Natural killer cell treated with Interleukin-12 subunit alpha and Interleukin-12 subunit beta and Interleukin-15 and Interleukin-18, amount 100 ng/mL, for 72 hours (primary cell): ENCODE measurements at regions not wholly inside any gene's neighbourhood (a gene's known extent, or its start where the extent isn't known, plus 50 kb on each side); places are given as distances from the start of the nearest gene placed in this dataset.
"Not testable (repeated sequence)": the region's sequence is repeated elsewhere in the genome, so short reads cannot be mapped to it uniquely, and the experiment has no call there.

Source experiments
- ATAC-seq, 2 donors: fragments of 150-1000 bp; cut with Tn5 transposase in 1 of 2; sonication (Bioruptor Pico), chemical (Tn5 transposase) in 1 of 2; 2 replicates each; pipeline ENCODE4 v1.10.0; 2021
- DNase-seq: peaks from one replicate; pipeline ENCODE4 v3.0.0; 2022; ENCODE audit warnings: low spot score
- H3K27ac Mint-ChIP-seq, 2 donors: 1 replicate in 1 of 2; 2 replicates in 1 of 2; pipeline ENCODE4 v1.8.0; 2022; ENCODE audit warnings: mixed read lengths in 2 of 2, mild to moderate bottlenecking in 1 of 2, moderate library complexity in 1 of 2
- H3K27me3 Mint-ChIP-seq, 2 donors: 1 replicate in 1 of 2; 2 replicates in 1 of 2; pipeline ENCODE4 v1.8.0; 2022; ENCODE audit warnings: mixed read lengths in 2 of 2
- H3K36me3 Mint-ChIP-seq: one replicate; pipeline ENCODE4 v1.8.0; 2022; ENCODE audit warnings: mixed read lengths
- H3K4me1 Mint-ChIP-seq, 2 donors: 1 replicate in 1 of 2; 2 replicates in 1 of 2; pipeline ENCODE4 v1.8.0; 2022; ENCODE audit warnings: low read depth in 2 of 2, mixed read lengths in 2 of 2, mild to moderate bottlenecking in 1 of 2
- H3K4me3 Mint-ChIP-seq: one replicate; pipeline ENCODE4 v1.8.0; 2022; ENCODE audit warnings: mixed read lengths
- H3K9me3 Mint-ChIP-seq: 2 replicates; pipeline ENCODE4 v1.8.0; 2022; ENCODE audit warnings: mixed read lengths

DNA sequence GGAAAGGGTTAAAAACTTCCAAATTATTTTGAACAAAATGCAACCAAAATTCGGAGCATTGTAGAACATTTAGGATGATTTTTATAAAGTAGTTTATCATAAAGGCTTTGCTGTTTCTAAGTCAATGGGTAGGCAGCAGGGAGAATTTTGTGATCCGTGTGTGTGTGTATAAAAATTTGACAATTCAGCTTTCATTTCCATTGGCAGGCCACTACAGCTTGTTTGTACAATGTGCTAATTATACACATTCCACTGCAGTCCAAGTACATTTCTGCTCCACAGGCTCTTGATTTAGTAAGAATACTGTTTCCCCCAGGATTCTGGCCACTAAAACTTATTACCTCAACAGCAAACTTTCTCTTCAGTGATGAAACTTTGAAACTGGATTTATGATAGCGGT is 71.8 kb upstream of the LTBP1 start:
- DNase-seq, result no peak

GRCh38 chr2:32877587-32878510 is 68.9 kb upstream of the LTBP1 start:
- Mint-ChIP-seq H3K27ac (no peak overlapping the region), H3K27me3 (peaks cover 2 to 6% of the 10 kb centered on the region in 2 donors), H3K4me1 (no peaks in the 10 kb centered on the region), H3K36me3 (no peaks in the 10 kb centered on the region), H3K4me3 (no peak overlapping the region), H3K9me3 (no peaks in the 10 kb centered on the region)
- no peak for ATAC-seq
- no peak for DNase-seq

More for the DNA sequence above, 71.8 kb upstream of the LTBP1 start:
- Mint-ChIP-seq H3K4me1 (no peaks in the 10 kb centered on the region), H3K4me3 (no peak overlapping the region), H3K9me3 (no peaks in the 10 kb centered on the region), H3K36me3 (no peaks in the 10 kb centered on the region), H3K27me3 (no peaks in the 10 kb centered on the region), H3K27ac (no peak overlapping the region)
- no peak for ATAC-seq

- H3K36me3 Mint-ChIP-seq, H3K4me1 Mint-ChIP-seq, H3K4me3 Mint-ChIP-seq, H3K27ac Mint-ChIP-seq, H3K9me3 Mint-ChIP-seq, DNase-seq, ATAC-seq: not testable (repeated sequence)
- peaks cover 7 to 12% of the 10 kb centered on the region in 2 donors for H3K27me3 Mint-ChIP-seq
These were observed 66.8 kb upstream of the LTBP1 start for GRCh38 chr2:32879943-32880342.

DNA sequence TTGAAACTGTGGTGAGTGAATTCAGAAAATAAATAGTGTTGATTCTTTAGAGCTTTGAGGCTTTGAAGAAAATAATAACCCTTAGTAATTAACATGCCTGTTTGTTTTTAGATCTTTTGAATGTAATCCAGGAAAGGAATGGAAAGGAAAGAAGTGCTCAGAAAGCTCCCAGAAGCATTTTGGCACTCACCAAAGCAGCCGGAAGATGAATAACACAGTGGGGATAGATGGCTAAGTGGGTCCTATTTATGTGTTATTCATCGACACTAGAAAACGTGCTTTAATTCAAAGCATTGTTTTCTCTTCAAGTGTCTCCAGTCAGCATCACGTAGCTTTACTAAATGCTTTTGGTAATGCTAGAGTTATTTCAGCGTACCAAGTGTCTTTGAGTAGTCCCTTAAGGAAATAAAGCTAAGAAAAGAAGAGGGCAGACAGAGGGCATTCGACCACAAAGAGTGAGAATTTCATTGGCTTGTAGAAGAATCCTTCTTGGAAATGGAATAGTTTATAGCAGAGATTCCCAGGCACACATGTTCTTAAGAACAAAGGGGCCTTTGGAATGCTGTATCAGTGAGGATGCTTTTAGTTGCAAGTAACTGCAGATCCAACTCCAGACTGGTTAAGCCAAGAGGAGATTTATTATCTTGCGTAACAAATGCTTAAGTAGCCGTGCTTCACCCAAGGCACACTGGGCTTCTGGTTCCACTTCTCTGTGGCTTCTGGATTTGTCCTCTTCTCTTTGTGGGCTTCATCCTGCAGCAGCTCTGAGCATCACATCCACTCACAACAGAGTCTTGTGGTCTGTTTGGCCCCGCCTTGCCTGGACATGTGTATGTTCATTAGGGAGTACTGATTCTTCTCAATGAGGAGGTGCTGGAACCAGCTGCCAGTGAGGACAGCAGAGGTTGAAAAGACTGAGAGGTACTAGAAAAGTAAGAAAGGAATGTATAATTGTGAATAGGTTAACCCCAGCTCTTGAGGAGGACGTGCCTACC is 63.6 kb upstream of the LTBP1 start:
- ATAC-seq (no peak), DNase-seq (no peak)
- Mint-ChIP-seq H3K4me3 (no peak overlapping the region), H3K27ac (no peak overlapping the region), H3K27me3 (peaks cover 7 to 12% of the 10 kb centered on the region in 2 donors), H3K36me3 (no peaks in the 10 kb centered on the region), H3K9me3 (no peaks in the 10 kb centered on the region), H3K4me1 (peaks cover 0 to 3% of the 10 kb centered on the region in 2 donors)

DNA sequence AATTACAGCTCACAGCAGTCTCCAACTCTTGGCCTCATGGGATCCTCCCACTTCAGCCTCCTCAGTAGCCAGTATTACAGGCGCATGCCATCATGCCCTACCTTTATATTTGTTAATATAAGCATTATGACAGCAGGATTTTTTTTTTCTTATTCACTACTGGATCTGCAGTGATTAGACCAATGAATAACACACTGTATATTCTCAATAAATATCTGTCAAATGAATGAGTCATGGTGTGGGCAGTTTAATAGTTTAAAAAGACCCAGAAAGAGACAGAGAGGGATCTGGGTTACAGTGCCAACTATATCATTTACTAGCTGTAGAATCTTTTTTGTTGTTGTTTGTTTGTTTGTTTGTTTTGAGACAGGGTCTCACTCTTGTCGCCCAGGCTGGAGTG is 62.4 kb upstream of the LTBP1 start:
- ATAC-seq (no peak), DNase-seq (no peak)
- Mint-ChIP-seq H3K27me3 (peaks cover 12 to 14% of the 10 kb centered on the region in 2 donors), H3K4me3 (no peak overlapping the region), H3K4me1 (peaks cover 0 to 3% of the 10 kb centered on the region in 2 donors), H3K36me3 (no peaks in the 10 kb centered on the region), H3K27ac (no peak overlapping the region), H3K9me3 (no peaks in the 10 kb centered on the region)

- H3K4me3 Mint-ChIP-seq, H3K27ac Mint-ChIP-seq, H3K4me1 Mint-ChIP-seq, DNase-seq, H3K36me3 Mint-ChIP-seq, H3K9me3 Mint-ChIP-seq: not testable (repeated sequence)
- peak in 1 of 2 donors; percentile 54 for ATAC-seq
- peaks cover 9 to 25% of the 10 kb centered on the region in 2 donors for H3K27me3 Mint-ChIP-seq
These were observed 60.2 kb upstream of the LTBP1 start for GRCh38 chr2:32886397-32887055.

DNA sequence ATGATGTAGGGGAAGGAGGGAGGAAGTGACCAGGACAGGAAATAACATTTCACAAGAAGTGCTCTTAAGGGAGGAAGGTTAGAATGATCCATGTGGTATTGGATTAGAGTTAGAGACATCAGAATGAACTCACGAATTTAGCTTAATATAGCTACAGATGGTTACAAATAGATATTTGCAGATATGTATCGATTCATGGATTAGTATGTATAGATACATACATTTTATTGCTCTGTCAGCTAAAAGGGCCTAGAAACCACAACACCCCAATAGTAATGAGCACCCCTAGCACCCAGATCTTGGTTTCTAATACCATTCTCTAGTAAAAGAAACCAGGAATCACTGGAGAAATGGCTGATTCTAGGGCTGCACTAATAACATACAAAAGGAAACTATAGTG is 59.6 kb upstream of the LTBP1 start:
- no peaks in the 10 kb centered on the region for H3K9me3 Mint-ChIP-seq
- no peak for DNase-seq
- H3K36me3 Mint-ChIP-seq, result no peaks in the 10 kb centered on the region
- ATAC-seq, result peak in 1 of 2 donors; percentile 53
- H3K27me3 Mint-ChIP-seq, result peaks cover 9 to 25% of the 10 kb centered on the region in 2 donors
- H3K4me3 Mint-ChIP-seq, result no peak overlapping the region
- no peak overlapping the region for H3K27ac Mint-ChIP-seq
- H3K4me1 Mint-ChIP-seq, result peaks cover 0 to 3% of the 10 kb centered on the region in 2 donors

DNA sequence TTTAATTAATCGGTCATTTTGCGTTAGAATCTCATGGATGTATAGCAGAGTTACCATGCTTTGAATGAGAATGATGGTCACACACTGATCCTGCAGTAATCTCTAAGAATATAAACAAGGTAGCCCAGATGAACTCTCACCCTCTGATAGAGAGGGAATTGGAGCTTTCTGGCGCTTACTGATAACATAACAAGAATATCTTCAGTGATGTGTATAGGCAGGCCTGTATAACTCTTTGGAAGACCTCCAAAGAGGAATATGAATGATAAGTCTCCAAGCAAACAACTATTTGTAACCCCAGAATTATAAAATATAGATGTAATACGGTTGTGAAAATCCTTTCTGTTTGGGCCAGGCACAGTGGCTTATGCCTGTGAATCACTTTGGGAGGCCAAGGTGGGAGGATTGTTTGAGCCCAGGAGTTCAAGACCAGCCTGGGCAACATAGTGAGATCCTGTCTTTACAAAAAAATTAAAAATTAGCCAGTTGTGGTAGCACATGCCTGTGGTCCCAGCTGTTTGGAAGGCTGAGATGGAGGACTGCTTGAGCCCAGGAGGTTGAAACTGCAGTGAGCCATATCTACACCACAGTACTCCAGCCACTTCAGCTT is 52.5 kb upstream of the LTBP1 start:
- H3K27ac Mint-ChIP-seq, result no peak overlapping the region
- H3K4me1 Mint-ChIP-seq, result peaks cover 0 to 2% of the 10 kb centered on the region in 2 donors
- no peak for ATAC-seq
- H3K4me3 Mint-ChIP-seq, result no peak overlapping the region
- H3K36me3 Mint-ChIP-seq, result peaks cover 4% of the 10 kb centered on the region
- no peak for DNase-seq
- H3K9me3 Mint-ChIP-seq, result no peaks in the 10 kb centered on the region
- peaks cover 14 to 37% of the 10 kb centered on the region in 2 donors for H3K27me3 Mint-ChIP-seq

DNA sequence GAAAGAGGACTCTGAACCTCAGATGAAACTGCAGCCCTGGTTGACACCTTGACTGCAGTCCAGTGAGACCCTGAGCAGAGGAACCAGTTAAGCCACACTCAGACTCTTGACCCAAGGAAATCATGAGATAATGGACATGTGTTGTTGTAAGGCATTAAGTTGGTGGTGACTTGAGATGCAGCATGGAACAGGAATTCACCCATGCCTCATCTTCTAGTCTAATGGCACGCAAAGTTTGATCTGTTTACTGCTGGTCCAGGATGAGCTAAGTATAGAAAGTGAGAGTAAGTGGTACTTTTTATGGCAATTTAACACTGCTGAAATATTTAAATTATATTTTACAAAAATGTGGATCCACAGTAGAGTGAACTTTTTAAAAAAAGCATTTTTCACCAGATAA is 51.3 kb upstream of the LTBP1 start:
- DNase-seq (no peak), ATAC-seq (no peak)
- no peak overlapping the region for H3K27ac Mint-ChIP-seq
- H3K36me3 Mint-ChIP-seq, result peaks cover 4% of the 10 kb centered on the region
- H3K4me1 Mint-ChIP-seq, result peaks cover 0 to 2% of the 10 kb centered on the region in 2 donors
- H3K27me3 Mint-ChIP-seq, result peaks cover 15 to 37% of the 10 kb centered on the region in 2 donors
- H3K9me3 Mint-ChIP-seq, result no peaks in the 10 kb centered on the region
- no peak overlapping the region for H3K4me3 Mint-ChIP-seq
